Fibroblast of lung (primary cell): ENCODE measurements at regions not wholly inside any gene's neighbourhood (a gene's known extent, or its start where the extent isn't known, plus 50 kb on each side); places are given as distances from the start of the nearest gene placed in this dataset.
"Not testable (repeated sequence)": the region's sequence is repeated elsewhere in the genome, so short reads cannot be mapped to it uniquely, and the experiment has no call there.

Source experiments
- CTCF ChIP-seq, 2 donors: IDR thresholded peaks in 1 of 2; conservative IDR thresholded peaks in 1 of 2; 1 replicate in 1 of 2; 2 replicates in 1 of 2; pipeline ENCODE4 v1.5.1; 2011 to 2012; ENCODE audit warnings: low read length in 2 of 2, control low read depth in 1 of 2, inconsistent platforms in 1 of 2, low read depth in 1 of 2, mild to moderate bottlenecking in 1 of 2
- EZH2 ChIP-seq: IDR thresholded peaks from 2 replicates; pipeline ENCODE4 v1.5.1; 2012; ENCODE audit warnings: low read length, control low read depth, mild to moderate bottlenecking; ENCODE audit errors: missing control alignments

GRCh38 chr5:62216603-62217002 lies 89.4 kb upstream of the KIF2A start:
- not testable (repeated sequence) for TF ChIP-seq CTCF (conservative IDR thresholded peaks at IDR 0.05 in 1 of 2, IDR thresholded peaks at IDR 0.05 in 1 of 2; ENCODE audit: low read depth in 1 of 2, low read length in 2 of 2); EZH2
